ENCODE measurements at regions not wholly inside any gene's neighbourhood (a gene's known extent, or its start where the extent isn't known, plus 50 kb on each side); places are given as distances from the start of the nearest gene placed in this dataset.

GRCh38 chr1:24990779-24991641, 60.9 kb upstream of the RUNX3 start:
- H3K4me2 ChIP-seq (ENCODE audit: low read depth, low read length): no peak overlapping the region

More at GRCh38 chr1:24990779-24991641, 60.9 kb upstream of the RUNX3 start:
- Histone ChIP-seq H2BK5ac (ENCODE audit: low read depth, low read length, poor library complexity, severe bottlenecking) (no peak overlapping the region), H2AFZ (replicated peaks; ENCODE audit: low read length, poor library complexity) (no peak overlapping the region), H3K56ac (ENCODE audit: extremely low read depth, insufficient read depth, low read length) (no peak overlapping the region), H3K18ac (ENCODE audit: low read depth, low read length) (no peak overlapping the region), H2BK120ac (ENCODE audit: low read depth, low read length) (no peak overlapping the region), H2AK5ac (ENCODE audit: low read depth, low read length) (no peak overlapping the region), H3K36me3 (ENCODE audit: control insufficient read depth, insufficient read depth, low read length) (no peaks in the 10 kb centered on the region), H3K9me1 (ENCODE audit: insufficient read depth, low read length) (no peaks in the 10 kb centered on the region), H3K4me1 (ENCODE audit: control insufficient read depth, insufficient read depth, low read length) (no peaks in the 10 kb centered on the region), H3K79me1 (ENCODE audit: low read depth in 1 of 2, low read length in 2 of 2) (no peaks in the 10 kb centered on the region), H3K9me3 (ENCODE audit: control insufficient read depth, insufficient read depth, low read length) (peaks cover 7% of the 10 kb centered on the region), H3K9ac (ENCODE audit: low read depth, low read length) (no peak overlapping the region), H4K20me1 (ENCODE audit: insufficient read depth, low read length) (no peaks in the 10 kb centered on the region), H3K23ac (ENCODE audit: low read depth, low read length) (no peak overlapping the region), H2BK20ac (ENCODE audit: low read depth, low read length) (no peak overlapping the region), H3K4ac (ENCODE audit: low read depth, low read length) (no peak overlapping the region), H2BK15ac (ENCODE audit: low read depth, low read length) (no peak overlapping the region), H4K5ac (ENCODE audit: low read depth, low read length) (no peak overlapping the region), H3K27me3 (ENCODE audit: control insufficient read depth, insufficient read depth, low read length) (peaks cover 66% of the 10 kb centered on the region), H4K91ac (ENCODE audit: insufficient read depth, low read depth, low read length) (no peak overlapping the region), H3K27ac (ENCODE audit: insufficient read depth, low read length) (no peak overlapping the region), H4K8ac (ENCODE audit: low read depth in 2 of 2, low read length in 2 of 2) (no peak overlapping the region), H3K4me3 (ENCODE audit: insufficient read depth, low read depth, low read length) (no peak overlapping the region), H3K14ac (replicated peaks; ENCODE audit: low read depth, low read length) (no peak overlapping the region), H2AK9ac (replicated peaks; ENCODE audit: low read depth, low read length, poor library complexity) (no peak overlapping the region)
- intact Hi-C loops (cut with micrococcal nuclease): no loop called here
- TF ChIP-seq CHD1 (IDR thresholded peaks at IDR 0.05; ENCODE audit: low read depth, low read length): no peak
- dilution Hi-C loops (cut with HindIII; ENCODE audit: low sequenced_read_pairs, unreplicated experiment): no loop called here
- in situ Hi-C loops (cut with MboI; ENCODE audit: low sequenced_read_pairs): no loop called here
- 60% methylated on average over 1 of the region's 9 CpGs; no CpG with 5 or more reads in 1 of the 2 experiments for WGBS, 2 experiments (ENCODE audit: extremely low coverage in 2 of 2, insufficient read length in 1 of 2)
- ATAC-seq (ENCODE audit: low read depth) (no peak), DNase-seq (no peak)
- CTCF ChIA-PET: interaction anchor here (0.6 kb wide), 1 partner anchor 865 kb away, joined by 3 read pairs; no protein-coding TSS in a partner anchor
- POLR2A ChIA-PET (ENCODE audit: unreplicated experiment): no interaction called here
- BruUV-seq (replicated peaks): no TSS peak

Measured in IMR-90 (cell line).